K562 (cell line): ENCODE measurements at regions not wholly inside any gene's neighbourhood (a gene's known extent, or its start where the extent isn't known, plus 50 kb on each side); places are given as distances from the start of the nearest gene placed in this dataset.

Source experiments
- ATAC-seq: fragments of 200-7000 bp; cut with Tn5 transposase; 3 replicates; pipeline ENCODE4 v1.9.1; 2020; ENCODE audit warnings: moderate library complexity
- BruUV-seq: library from RNA; stranded (reverse); fragments of 400-500 nt; replicated peaks from 2 replicates; lab custom pipeline; 2021; lab: Mats Ljungman, UMichigan
- CTCF ChIA-PET: fragments of 300-600 bp; formaldehyde crosslinking; extraction: SDS; loops from one replicate; lab custom pipeline; 2021; ENCODE audit warnings: low intra/inter-chr PET ratio; lab: Yijun Ruan, JAX
- POLR2A ChIA-PET: fragments of 300-600, 350-650 bp; sonication (Branson Sonifier 250); formaldehyde crosslinking; extraction: SDS; loops from one replicate; lab custom pipeline; 2021; ENCODE audit warnings: antibody characterized with exemption, inconsistent platforms; lab: Yijun Ruan, JAX
- DNase-seq, 4 experiments: peaks; one replicate each; pipeline versions ENCODE4 v3.0.0 to v3.0.0-alpha.2; 2011 to 2018; ENCODE audit warnings: low spot score in 3 of 4, mixed read lengths in 3 of 4; ENCODE audit errors: extremely low read depth in 1 of 4
- FAIRE-seq: peaks from 2 replicates; lab custom pipeline; 2011; peaks lifted over from hg19 to GRCh38; lab: Jason Lieb, UNC
- H2AFZ ChIP-seq: 2 replicates; pipeline ENCODE4 v1.6.0; 2011; ENCODE audit warnings: low read depth, low read length, control low read depth, inconsistent platforms
- H3K27ac ChIP-seq: fragments of 200-600 bp; 3 replicates; pipeline ENCODE4 v1.8.0; 2011; ENCODE audit warnings: low read depth, mild to moderate bottlenecking, control low read depth, inconsistent platforms, low read length, moderate library complexity, mixed read lengths; ENCODE audit errors: extremely low read depth
- H3K27me3 ChIP-seq, 2 experiments: fragments of 300-600 bp in 1 of 2; 2 replicates in 1 of 2; 3 replicates in 1 of 2; pipeline versions ENCODE4 v1.6.0 to v1.8.0; 2011; ENCODE audit warnings: inconsistent platforms in 2 of 2, low read length in 2 of 2, mild to moderate bottlenecking in 1 of 2, mixed read lengths in 1 of 2, moderate library complexity in 1 of 2; ENCODE audit not compliant: control insufficient read depth in 2 of 2, insufficient read depth in 2 of 2
- H3K36me3 ChIP-seq: fragments of 300-600 bp; 3 replicates; pipeline ENCODE4 v1.8.0; 2011; ENCODE audit warnings: mild to moderate bottlenecking, low read length, inconsistent platforms; ENCODE audit not compliant: control insufficient read depth, insufficient read depth
- H3K4me1 ChIP-seq, 2 experiments: fragments of 200-600 bp in 1 of 2; replicated peaks in 1 of 2; 2 replicates in 1 of 2; 3 replicates in 1 of 2; pipeline versions ENCODE4 v1.5.1 to v1.8.0; 2011; ENCODE audit warnings: inconsistent platforms in 2 of 2, low read length in 2 of 2, mild to moderate bottlenecking in 1 of 2, mixed read lengths in 1 of 2, moderate library complexity in 1 of 2; ENCODE audit not compliant: control insufficient read depth in 2 of 2, insufficient read depth in 2 of 2
- H3K4me2 ChIP-seq: 2 replicates; pipeline ENCODE4 v1.6.1; 2011; ENCODE audit warnings: low read length, control low read depth, inconsistent platforms, mixed read lengths; ENCODE audit not compliant: insufficient read depth
- H3K4me3 ChIP-seq: fragments of 200-600 bp; sonication (generic), shearing (Covaris generic); 2 replicates; pipeline ENCODE4 v1.5.1; 2016; ENCODE audit warnings: control low read depth, inconsistent platforms
- H3K79me2 ChIP-seq: fragments of 200-600 bp; 3 replicates; pipeline ENCODE4 v1.8.0; 2011; ENCODE audit warnings: low read length, inconsistent platforms; ENCODE audit not compliant: control insufficient read depth, insufficient read depth
- H3K9ac ChIP-seq, 2 experiments: 2 replicates each; pipeline versions ENCODE4 v1.6.0 to v1.6.1; 2011; ENCODE audit warnings: low read depth in 2 of 2, low read length in 2 of 2, control low read depth in 1 of 2, inconsistent platforms in 1 of 2, mild to moderate bottlenecking in 1 of 2, mixed read lengths in 1 of 2; ENCODE audit not compliant: insufficient read depth in 1 of 2
- H3K9me1 ChIP-seq: one replicate; pipeline ENCODE4 v1.6.0; 2011; ENCODE audit warnings: inconsistent platforms, mild to moderate bottlenecking, low read length, moderate library complexity; ENCODE audit not compliant: control insufficient read depth, insufficient read depth
- H3K9me3 ChIP-seq: replicated peaks from 2 replicates; pipeline ENCODE4 v1.5.1; 2011; ENCODE audit warnings: low read depth, low read length, inconsistent platforms; ENCODE audit not compliant: control insufficient read depth, insufficient read depth
- H4K20me1 ChIP-seq: replicated peaks from 2 replicates; pipeline ENCODE4 v1.6.1; 2011; ENCODE audit warnings: low read length, inconsistent platforms, mixed read lengths; ENCODE audit not compliant: control insufficient read depth, insufficient read depth
- ELF1 ChIP-seq: fragments of 200-800 bp; sonication (Bioruptor generic); IDR thresholded peaks from 2 replicates; pipeline ENCODE4 v1.6.1; 2016; ENCODE audit warnings: missing genetic modification characterization, missing compliant biosample characterization
- HOXB6 ChIP-seq: fragments of 250-450 bp; sonication (Bioruptor Pico); IDR thresholded peaks from 2 replicates; pipeline ENCODE4 v1.5.1; 2022; ENCODE audit warnings: mild to moderate bottlenecking, borderline replicate concordance
- PHTF2 ChIP-seq: fragments of 250-450 bp; sonication (Bioruptor Pico); IDR thresholded peaks from 2 replicates; pipeline ENCODE4 v1.5.0; 2021; ENCODE audit warnings: mild to moderate bottlenecking
- ZNF175 ChIP-seq: fragments of 200-800 bp; sonication (Bioruptor generic); IDR thresholded peaks from 2 replicates; pipeline ENCODE4 v1.6.1; 2016; ENCODE audit warnings: low read depth, mild to moderate bottlenecking, missing genetic modification characterization, missing compliant biosample characterization
- ZNF280A ChIP-seq: fragments of 450-650 bp; IDR thresholded peaks from 2 replicates; pipeline ENCODE4 v1.6.1; 2018; ENCODE audit warnings: mild to moderate bottlenecking, low read depth; ENCODE audit not compliant: partially characterized antibody
- WGBS: fragments of 100-300 bp; shearing (Covaris generic); methylation state at CpG from one replicate; pipeline ENCODE4 v1.1.6; 2016; ENCODE audit warnings: low coverage, mixed read lengths; ENCODE audit not compliant: insufficient coverage; ENCODE audit errors: missing lambda C conversion rate; 5-methylcytosine and 5-hydroxymethylcytosine counted together
- in situ Hi-C: fragments of 300-500 bp; cut with MboI; formaldehyde crosslinking; loops from 4 replicates; pipeline ENCODE4 v1.15.0; 2018; ENCODE audit warnings: inconsistent platforms, mixed read lengths
- intact Hi-C: fragments of 100-400 bp; cut with micrococcal nuclease; formaldehyde crosslinking; loops from 2 replicates; pipeline ENCODE4 v1.14.2; 2022

- no peak for TF ChIP-seq ZNF175 (CRISPR knock-in tag)
- no peak for TF ChIP-seq ZNF280A
- no peak for TF ChIP-seq HOXB6 (CRISPR knock-in tag)
Observed at GRCh38 chr12:89172224-89172623, 180.1 kb downstream of the DUSP6 start (continued).

GRCh38 chr12:89169321-89169720 lies 183.0 kb downstream of the DUSP6 start:
- H3K9ac ChIP-seq: no peak overlapping the region
- intact Hi-C loops: no loop called here
- FAIRE-seq (no peak), DNase-seq (no peak), ATAC-seq (no peak)
- no peaks in the 10 kb centered on the region for H3K27me3 ChIP-seq
- no peaks in the 10 kb centered on the region for H3K9me3 ChIP-seq
- no peak overlapping the region for H3K4me2 ChIP-seq
- H3K9me1 ChIP-seq: no peaks in the 10 kb centered on the region
- H2AFZ ChIP-seq: no peak overlapping the region
- H3K4me3 ChIP-seq: no peak overlapping the region
- H3K27ac ChIP-seq: no peak overlapping the region
- H3K36me3 ChIP-seq: no peaks in the 10 kb centered on the region
- no peaks in the 10 kb centered on the region; a peak in 1 of 5 replicates for H3K4me1 ChIP-seq
- WGBS: 2% methylated on average over 5 of the region's 5 CpGs
- CTCF ChIA-PET: no interaction called here
- H4K20me1 ChIP-seq: no peaks in the 10 kb centered on the region
- TF ChIP-seq PHTF2 (CRISPR knock-in tag) (no peak), ELF1 (tag) (0 out of 2 replicates have a peak, but pooled peaks have one; percentile 28)
- TF ChIP-seq, all 486 proteins: peak for 1
- POLR2A ChIA-PET: interaction anchor here (0.7 kb wide), 1 partner anchor 1206 kb away, joined by 4 read pairs; no protein-coding TSS in a partner anchor
- BruUV-seq: no TSS peak
- H3K79me2 ChIP-seq: no peaks in the 10 kb centered on the region
- in situ Hi-C loops: no loop called here
